ENCODE measurements at regions not wholly inside any gene's neighbourhood (a gene's known extent, or its start where the extent isn't known, plus 50 kb on each side); places are given as distances from the start of the nearest gene placed in this dataset.
"Not testable (repeated sequence)": the region's sequence is repeated elsewhere in the genome, so short reads cannot be mapped to it uniquely, and the experiment has no call there.

GRCh38 chr9:101832486-101832885 is 94.0 kb upstream of the GRIN3A start:
- Histone ChIP-seq H2AFZ (ENCODE audit: low read depth, low read length, severe bottlenecking) (no peak overlapping the region), H3K27me3 (ENCODE audit: low read length) (no peaks in the 10 kb centered on the region), H3K4me3 (ENCODE audit: insufficient read depth, low read length, poor library complexity, severe bottlenecking) (no peak overlapping the region), H3K79me2 (ENCODE audit: insufficient read depth, low read length) (no peaks in the 10 kb centered on the region), H3F3A (ENCODE audit: insufficient read depth) (no peaks in the 10 kb centered on the region), H3K27ac (ENCODE audit: low read depth, low read length) (no peak overlapping the region), H3K9ac (ENCODE audit: low read length) (no peak overlapping the region), H3K9me3 (ENCODE audit: insufficient read depth, low read length) (no peaks in the 10 kb centered on the region), H3K36me3 (ENCODE audit: low read length) (no peaks in the 10 kb centered on the region), H3K4me2 (ENCODE audit: low read depth, low read length, poor library complexity, severe bottlenecking) (no peak overlapping the region), H4K20me1 (ENCODE audit: low read depth, low read length) (no peaks in the 10 kb centered on the region), H3K9me2 (replicated peaks; ENCODE audit: insufficient read depth, low read length) (no peaks in the 10 kb centered on the region)
- TF ChIP-seq EZH2phosphoT487 (conservative IDR thresholded peaks at IDR 0.05; ENCODE audit: low read length) = no peak
- TF ChIP-seq, protein P1, sequence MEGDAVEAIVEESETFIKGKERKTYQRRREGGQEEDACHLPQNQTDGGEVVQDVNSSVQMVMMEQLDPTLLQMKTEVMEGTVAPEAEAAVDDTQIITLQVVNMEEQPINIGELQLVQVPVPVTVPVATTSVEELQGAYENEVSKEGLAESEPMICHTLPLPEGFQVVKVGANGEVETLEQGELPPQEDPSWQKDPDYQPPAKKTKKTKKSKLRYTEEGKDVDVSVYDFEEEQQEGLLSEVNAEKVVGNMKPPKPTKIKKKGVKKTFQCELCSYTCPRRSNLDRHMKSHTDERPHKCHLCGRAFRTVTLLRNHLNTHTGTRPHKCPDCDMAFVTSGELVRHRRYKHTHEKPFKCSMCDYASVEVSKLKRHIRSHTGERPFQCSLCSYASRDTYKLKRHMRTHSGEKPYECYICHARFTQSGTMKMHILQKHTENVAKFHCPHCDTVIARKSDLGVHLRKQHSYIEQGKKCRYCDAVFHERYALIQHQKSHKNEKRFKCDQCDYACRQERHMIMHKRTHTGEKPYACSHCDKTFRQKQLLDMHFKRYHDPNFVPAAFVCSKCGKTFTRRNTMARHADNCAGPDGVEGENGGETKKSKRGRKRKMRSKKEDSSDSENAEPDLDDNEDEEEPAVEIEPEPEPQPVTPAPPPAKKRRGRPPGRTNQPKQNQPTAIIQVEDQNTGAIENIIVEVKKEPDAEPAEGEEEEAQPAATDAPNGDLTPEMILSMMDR (IDR thresholded peaks at IDR 0.05; ENCODE audit: insufficient read depth, low read length, poor library complexity, severe bottlenecking) = no peak

- H3K27me3 ChIP-seq (ENCODE audit: low read length); H3K9me3 ChIP-seq (ENCODE audit: insufficient read depth, low read length); H3K27ac ChIP-seq (ENCODE audit: low read depth, low read length); H3K4me2 ChIP-seq (ENCODE audit: low read depth, low read length, poor library complexity, severe bottlenecking); H3K4me3 ChIP-seq (ENCODE audit: insufficient read depth, low read length, poor library complexity, severe bottlenecking); H4K20me1 ChIP-seq (ENCODE audit: low read depth, low read length); H3F3A ChIP-seq (ENCODE audit: insufficient read depth); H3K9me2 ChIP-seq (replicated peaks; ENCODE audit: insufficient read depth, low read length); H2AFZ ChIP-seq (ENCODE audit: low read depth, low read length, severe bottlenecking); H3K9ac ChIP-seq (ENCODE audit: low read length); H3K79me2 ChIP-seq (ENCODE audit: insufficient read depth, low read length); H3K36me3 ChIP-seq (ENCODE audit: low read length): not testable (repeated sequence)
Measured at GRCh38 chr9:101821450-101821849, 83.0 kb upstream of the GRIN3A start.

DNA sequence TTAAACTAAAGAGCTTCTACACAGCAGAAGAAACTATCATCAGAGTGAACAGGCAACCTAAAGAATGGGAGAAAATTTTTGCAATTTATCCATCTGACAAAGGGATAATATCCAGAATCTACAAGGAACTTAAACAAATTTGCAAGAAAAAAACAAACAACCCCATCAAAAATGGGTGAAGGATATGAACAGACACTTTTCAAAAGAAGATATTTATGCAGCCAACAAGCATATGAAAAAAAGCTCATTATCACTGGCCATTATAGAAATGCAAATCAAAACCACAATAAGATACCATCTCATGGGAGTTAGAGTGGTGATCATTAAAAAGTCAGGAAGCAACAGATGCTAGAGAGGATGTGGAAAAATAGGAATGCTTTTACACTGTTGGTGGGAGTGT is 82.5 kb upstream of the GRIN3A start:
- H3K27me3 ChIP-seq (ENCODE audit: low read length); H3K27ac ChIP-seq (ENCODE audit: low read depth, low read length); H3K79me2 ChIP-seq (ENCODE audit: insufficient read depth, low read length); H3K9me3 ChIP-seq (ENCODE audit: insufficient read depth, low read length); H3K9me2 ChIP-seq (replicated peaks; ENCODE audit: insufficient read depth, low read length); H3K9ac ChIP-seq (ENCODE audit: low read length); H3K4me2 ChIP-seq (ENCODE audit: low read depth, low read length, poor library complexity, severe bottlenecking); H2AFZ ChIP-seq (ENCODE audit: low read depth, low read length, severe bottlenecking); H3K36me3 ChIP-seq (ENCODE audit: low read length); H3K4me3 ChIP-seq (ENCODE audit: insufficient read depth, low read length, poor library complexity, severe bottlenecking); H4K20me1 ChIP-seq (ENCODE audit: low read depth, low read length); H3F3A ChIP-seq (ENCODE audit: insufficient read depth): not testable (repeated sequence)

DNA sequence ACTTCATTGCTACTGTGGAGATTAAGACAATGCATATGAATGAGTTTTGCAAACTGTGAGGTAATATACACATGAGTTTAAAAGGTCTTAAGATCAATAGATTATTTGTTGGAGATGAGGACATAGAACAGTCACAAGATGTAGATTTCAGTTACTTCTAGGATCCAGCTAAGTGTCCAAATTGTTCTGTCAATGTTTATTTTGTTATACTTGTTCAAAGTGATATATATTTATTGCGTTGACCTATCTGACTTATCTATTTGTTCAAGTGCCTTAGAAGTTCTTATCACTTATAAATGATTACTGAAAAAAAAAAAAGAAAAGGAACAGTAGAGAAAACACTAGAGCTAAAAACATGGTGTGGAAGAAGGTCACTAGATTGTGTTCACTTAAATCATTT is 75.6 kb upstream of the GRIN3A start:
- no peak overlapping the region for H3K27ac ChIP-seq (ENCODE audit: low read depth, low read length)
- H3K36me3 ChIP-seq (ENCODE audit: low read length) = no peaks in the 10 kb centered on the region
- no peaks in the 10 kb centered on the region for H3K9me3 ChIP-seq (ENCODE audit: insufficient read depth, low read length)
- no peaks in the 10 kb centered on the region for H4K20me1 ChIP-seq (ENCODE audit: low read depth, low read length)
- H3F3A ChIP-seq (ENCODE audit: insufficient read depth) = no peaks in the 10 kb centered on the region
- H3K9me2 ChIP-seq (replicated peaks; ENCODE audit: insufficient read depth, low read length) = no peaks in the 10 kb centered on the region
- no peaks in the 10 kb centered on the region for H3K27me3 ChIP-seq (ENCODE audit: low read length)
- no peak overlapping the region for H3K4me2 ChIP-seq (ENCODE audit: low read depth, low read length, poor library complexity, severe bottlenecking)
- H3K4me3 ChIP-seq (ENCODE audit: insufficient read depth, low read length, poor library complexity, severe bottlenecking) = no peak overlapping the region
- no peaks in the 10 kb centered on the region for H3K79me2 ChIP-seq (ENCODE audit: insufficient read depth, low read length)
- H2AFZ ChIP-seq (ENCODE audit: low read depth, low read length, severe bottlenecking) = no peak overlapping the region
- TF ChIP-seq, protein P1 (IDR thresholded peaks at IDR 0.05; ENCODE audit: insufficient read depth, low read length, poor library complexity, severe bottlenecking) = no peak
- no peak for TF ChIP-seq EZH2phosphoT487 (conservative IDR thresholded peaks at IDR 0.05; ENCODE audit: low read length)
- H3K9ac ChIP-seq (ENCODE audit: low read length) = no peak overlapping the region

- H3K4me2 ChIP-seq (ENCODE audit: low read depth, low read length, poor library complexity, severe bottlenecking); H2AFZ ChIP-seq (ENCODE audit: low read depth, low read length, severe bottlenecking); H3K36me3 ChIP-seq (ENCODE audit: low read length); H3K9ac ChIP-seq (ENCODE audit: low read length); H3K9me3 ChIP-seq (ENCODE audit: insufficient read depth, low read length); H4K20me1 ChIP-seq (ENCODE audit: low read depth, low read length); H3K79me2 ChIP-seq (ENCODE audit: insufficient read depth, low read length); H3K9me2 ChIP-seq (replicated peaks; ENCODE audit: insufficient read depth, low read length); H3K27ac ChIP-seq (ENCODE audit: low read depth, low read length); H3F3A ChIP-seq (ENCODE audit: insufficient read depth); H3K27me3 ChIP-seq (ENCODE audit: low read length); H3K4me3 ChIP-seq (ENCODE audit: insufficient read depth, low read length, poor library complexity, severe bottlenecking): not testable (repeated sequence)
Measured at GRCh38 chr9:101807879-101808278, 69.4 kb upstream of the GRIN3A start.
